SK-N-SH treated with all-trans-retinoic acid at 6 μM for 48 hours (cell line): ENCODE measurements at regions not wholly inside any gene's neighbourhood (a gene's known extent, or its start where the extent isn't known, plus 50 kb on each side); places are given as distances from the start of the nearest gene placed in this dataset.

Experiments used
- ATAC-seq: fragments of 200-7000 bp; cut with Tn5 transposase; 3 replicates; pipeline ENCODE4 v1.9.1; 2020; ENCODE audit warnings: mild to moderate bottlenecking, moderate library complexity
- ARNTL ChIP-seq: fragments of 450-650 bp; formaldehyde crosslinking; IDR thresholded peaks from 2 replicates; pipeline ENCODE4 v1.5.0; 2020; ENCODE audit warnings: low read depth, mild to moderate bottlenecking, moderate library complexity, borderline replicate concordance
- BACH2 ChIP-seq: fragments of 250-450 bp; sonication (Bioruptor Pico); IDR thresholded peaks from 2 replicates; pipeline ENCODE4 v1.9.0; 2021; ENCODE audit warnings: mild to moderate bottlenecking, borderline replicate concordance
- CSDC2 ChIP-seq: fragments of 250-450 bp; sonication (Bioruptor Pico); IDR thresholded peaks from 2 replicates; pipeline ENCODE4 v1.5.0; 2020; ENCODE audit warnings: mild to moderate bottlenecking, moderate library complexity
- ESRRG ChIP-seq: fragments of 250-450 bp; sonication (Bioruptor Pico); IDR thresholded peaks from 2 replicates; pipeline ENCODE4 v1.6.1; 2021; ENCODE audit warnings: mild to moderate bottlenecking
- GLIS3 ChIP-seq: fragments of 250-450 bp; sonication (Bioruptor Pico); IDR thresholded peaks from 2 replicates; pipeline ENCODE4 v1.5.0; 2020; ENCODE audit warnings: mild to moderate bottlenecking, moderate library complexity
- ISL1 ChIP-seq: fragments of 250-450 bp; sonication (Bioruptor Pico); IDR thresholded peaks from 2 replicates; pipeline ENCODE4 v2.1.2; 2022; ENCODE audit warnings: mild to moderate bottlenecking, moderate library complexity
- OSR1 ChIP-seq: fragments of 250-450 bp; sonication (Bioruptor Pico); IDR thresholded peaks from 2 replicates; pipeline ENCODE4 v1.8.0; 2022; ENCODE audit warnings: moderate library complexity, mild to moderate bottlenecking, inconsistent platforms
- PPARA ChIP-seq: fragments of 250-450 bp; sonication (Bioruptor Pico); IDR thresholded peaks from 2 replicates; pipeline ENCODE4 v1.5.0; 2020; ENCODE audit warnings: mild to moderate bottlenecking, borderline replicate concordance
- RARB ChIP-seq: fragments of 250-450 bp; sonication (Bioruptor Pico); IDR thresholded peaks from 2 replicates; pipeline ENCODE4 v1.8.0; 2021; ENCODE audit warnings: mild to moderate bottlenecking, moderate library complexity
- SNAI2 ChIP-seq: fragments of 250-450 bp; sonication (Bioruptor Pico); IDR thresholded peaks from 2 replicates; pipeline ENCODE4 v1.5.0; 2020; ENCODE audit warnings: mild to moderate bottlenecking, moderate library complexity
- TOX ChIP-seq: fragments of 250-450 bp; sonication (Bioruptor Pico); IDR thresholded peaks from 2 replicates; pipeline ENCODE4 v1.8.0; 2021; ENCODE audit warnings: mild to moderate bottlenecking, moderate library complexity, borderline replicate concordance
- ZFP3 ChIP-seq: fragments of 250-450 bp; sonication (Bioruptor Pico); IDR thresholded peaks from 2 replicates; pipeline ENCODE4 v1.5.0; 2020; ENCODE audit warnings: mild to moderate bottlenecking, moderate library complexity
- ZFP30 ChIP-seq: fragments of 450-650 bp; formaldehyde crosslinking; IDR thresholded peaks from 2 replicates; pipeline ENCODE4 v1.5.0; 2022; ENCODE audit warnings: mild to moderate bottlenecking, moderate library complexity
- ZNF565 ChIP-seq: fragments of 450-650 bp; formaldehyde crosslinking; conservative IDR thresholded peaks from 2 replicates; pipeline ENCODE4 v1.5.0; 2020; ENCODE audit warnings: low read depth, mild to moderate bottlenecking, moderate library complexity
- ZNF70 ChIP-seq: fragments of 450-650 bp; formaldehyde crosslinking; IDR thresholded peaks from 2 replicates; pipeline ENCODE4 v1.5.0; 2020; ENCODE audit warnings: mild to moderate bottlenecking, moderate library complexity
- TF ChIP-seq, protein P1 (sequence below): fragments of 250-450 bp; sonication (Bioruptor Pico); IDR thresholded peaks from 2 replicates; pipeline ENCODE4 v1.5.0; 2020; ENCODE audit warnings: mild to moderate bottlenecking, moderate library complexity
- TF ChIP-seq, protein P2 (sequence below): fragments of 250-450 bp; sonication (Bioruptor Pico); IDR thresholded peaks from 2 replicates; pipeline ENCODE4 v1.5.1; 2020; ENCODE audit warnings: low read depth, mild to moderate bottlenecking, moderate library complexity
- TF ChIP-seq, protein P3 (sequence below): fragments of 250-450 bp; sonication (Bioruptor Pico); IDR thresholded peaks from 2 replicates; pipeline ENCODE4 v1.8.0; 2021; ENCODE audit warnings: low read depth, mild to moderate bottlenecking, moderate library complexity, borderline replicate concordance
- TF ChIP-seq, protein P4 (sequence below): fragments of 250-450 bp; sonication (Bioruptor Pico); IDR thresholded peaks from 2 replicates; pipeline ENCODE4 v1.5.1; 2021; ENCODE audit warnings: mild to moderate bottlenecking, moderate library complexity

DNA sequence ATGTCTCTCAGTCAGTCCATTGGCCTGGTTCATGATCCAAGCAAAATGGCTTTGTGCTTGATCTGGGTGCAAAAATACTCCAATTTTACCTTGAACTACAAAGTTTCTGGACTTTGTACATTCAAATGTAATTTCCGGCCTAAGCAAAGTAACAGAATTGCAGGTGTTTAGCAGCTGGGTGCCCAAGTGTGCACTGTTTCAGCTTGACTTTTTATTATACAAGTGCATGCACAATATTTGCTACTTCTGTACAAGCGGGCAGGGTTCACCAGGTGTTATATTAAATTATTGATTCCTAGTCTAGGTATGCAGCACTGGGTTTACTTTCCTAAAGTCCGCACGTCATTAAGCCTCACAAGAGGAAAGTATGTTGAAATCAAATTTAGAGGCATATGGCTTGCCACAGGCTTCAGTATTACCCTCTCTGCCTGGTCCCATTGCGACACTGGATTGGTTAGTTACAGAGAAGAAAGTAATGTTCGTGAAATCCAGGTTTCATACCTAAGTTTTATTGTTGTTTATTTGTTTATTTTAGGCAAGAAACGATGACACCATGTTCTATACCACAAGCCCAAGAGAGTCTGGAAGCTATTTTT is 376.9 kb upstream of the CTSO start (continued):
- TF ChIP-seq, protein P1, sequence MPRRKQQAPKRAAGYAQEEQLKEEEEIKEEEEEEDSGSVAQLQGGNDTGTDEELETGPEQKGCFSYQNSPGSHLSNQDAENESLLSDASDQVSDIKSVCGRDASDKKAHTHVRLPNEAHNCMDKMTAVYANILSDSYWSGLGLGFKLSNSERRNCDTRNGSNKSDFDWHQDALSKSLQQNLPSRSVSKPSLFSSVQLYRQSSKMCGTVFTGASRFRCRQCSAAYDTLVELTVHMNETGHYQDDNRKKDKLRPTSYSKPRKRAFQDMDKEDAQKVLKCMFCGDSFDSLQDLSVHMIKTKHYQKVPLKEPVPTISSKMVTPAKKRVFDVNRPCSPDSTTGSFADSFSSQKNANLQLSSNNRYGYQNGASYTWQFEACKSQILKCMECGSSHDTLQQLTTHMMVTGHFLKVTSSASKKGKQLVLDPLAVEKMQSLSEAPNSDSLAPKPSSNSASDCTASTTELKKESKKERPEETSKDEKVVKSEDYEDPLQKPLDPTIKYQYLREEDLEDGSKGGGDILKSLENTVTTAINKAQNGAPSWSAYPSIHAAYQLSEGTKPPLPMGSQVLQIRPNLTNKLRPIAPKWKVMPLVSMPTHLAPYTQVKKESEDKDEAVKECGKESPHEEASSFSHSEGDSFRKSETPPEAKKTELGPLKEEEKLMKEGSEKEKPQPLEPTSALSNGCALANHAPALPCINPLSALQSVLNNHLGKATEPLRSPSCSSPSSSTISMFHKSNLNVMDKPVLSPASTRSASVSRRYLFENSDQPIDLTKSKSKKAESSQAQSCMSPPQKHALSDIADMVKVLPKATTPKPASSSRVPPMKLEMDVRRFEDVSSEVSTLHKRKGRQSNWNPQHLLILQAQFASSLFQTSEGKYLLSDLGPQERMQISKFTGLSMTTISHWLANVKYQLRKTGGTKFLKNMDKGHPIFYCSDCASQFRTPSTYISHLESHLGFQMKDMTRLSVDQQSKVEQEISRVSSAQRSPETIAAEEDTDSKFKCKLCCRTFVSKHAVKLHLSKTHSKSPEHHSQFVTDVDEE (CRISPR knock-in tag), result no peak
- TF ChIP-seq ZNF70 (no peak), CSDC2 (CRISPR knock-in tag) (no peak), GLIS3 (CRISPR knock-in tag) (no peak)

DNA sequence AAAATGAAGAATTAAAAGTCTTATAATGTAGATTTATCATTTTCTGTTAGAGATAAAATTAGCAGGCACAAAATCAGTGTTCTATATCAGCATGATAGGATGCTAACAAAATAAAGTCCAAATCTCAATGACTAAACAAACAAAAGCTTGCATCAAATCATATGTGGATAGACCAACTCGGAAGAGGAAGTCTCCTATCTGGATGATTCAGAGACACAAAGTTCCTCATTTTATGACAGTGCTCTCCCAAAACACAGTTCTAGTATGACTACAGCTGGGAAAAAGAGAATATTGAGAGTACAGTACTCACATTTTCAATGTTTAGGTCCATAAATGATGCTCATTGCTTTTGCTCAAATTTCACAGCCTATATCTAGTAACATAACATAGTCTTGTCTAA is 376.1 kb upstream of the CTSO start:
- TF ChIP-seq, protein P2, sequence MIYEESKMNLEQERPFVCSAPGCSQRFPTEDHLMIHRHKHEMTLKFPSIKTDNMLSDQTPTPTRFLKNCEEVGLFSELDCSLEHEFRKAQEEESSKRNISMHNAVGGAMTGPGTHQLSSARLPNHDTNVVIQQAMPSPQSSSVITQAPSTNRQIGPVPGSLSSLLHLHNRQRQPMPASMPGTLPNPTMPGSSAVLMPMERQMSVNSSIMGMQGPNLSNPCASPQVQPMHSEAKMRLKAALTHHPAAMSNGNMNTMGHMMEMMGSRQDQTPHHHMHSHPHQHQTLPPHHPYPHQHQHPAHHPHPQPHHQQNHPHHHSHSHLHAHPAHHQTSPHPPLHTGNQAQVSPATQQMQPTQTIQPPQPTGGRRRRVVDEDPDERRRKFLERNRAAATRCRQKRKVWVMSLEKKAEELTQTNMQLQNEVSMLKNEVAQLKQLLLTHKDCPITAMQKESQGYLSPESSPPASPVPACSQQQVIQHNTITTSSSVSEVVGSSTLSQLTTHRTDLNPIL, result no peak
- TF ChIP-seq BACH2 (CRISPR knock-in tag) (no peak), ISL1 (CRISPR knock-in tag) (no peak), ZFP3 (CRISPR knock-in tag) (no peak), ESRRG (no peak), ZNF565 (CRISPR knock-in tag) (no peak), ZFP30 (CRISPR knock-in tag) (no peak), RARB (CRISPR knock-in tag) (no peak), PPARA (CRISPR knock-in tag) (no peak), OSR1 (CRISPR knock-in tag) (no peak), ZNF70 (no peak), TOX (CRISPR knock-in tag) (no peak), ARNTL (CRISPR knock-in tag) (no peak), GLIS3 (CRISPR knock-in tag) (no peak)
- TF ChIP-seq, protein P3, sequence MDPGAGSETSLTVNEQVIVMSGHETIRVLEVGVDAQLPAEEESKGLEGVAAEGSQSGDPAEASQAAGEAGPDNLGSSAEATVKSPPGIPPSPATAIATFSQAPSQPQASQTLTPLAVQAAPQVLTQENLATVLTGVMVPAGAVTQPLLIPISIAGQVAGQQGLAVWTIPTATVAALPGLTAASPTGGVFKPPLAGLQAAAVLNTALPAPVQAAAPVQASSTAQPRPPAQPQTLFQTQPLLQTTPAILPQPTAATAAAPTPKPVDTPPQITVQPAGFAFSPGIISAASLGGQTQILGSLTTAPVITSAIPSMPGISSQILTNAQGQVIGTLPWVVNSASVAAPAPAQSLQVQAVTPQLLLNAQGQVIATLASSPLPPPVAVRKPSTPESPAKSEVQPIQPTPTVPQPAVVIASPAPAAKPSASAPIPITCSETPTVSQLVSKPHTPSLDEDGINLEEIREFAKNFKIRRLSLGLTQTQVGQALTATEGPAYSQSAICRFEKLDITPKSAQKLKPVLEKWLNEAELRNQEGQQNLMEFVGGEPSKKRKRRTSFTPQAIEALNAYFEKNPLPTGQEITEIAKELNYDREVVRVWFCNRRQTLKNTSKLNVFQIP (CRISPR knock-in tag), result no peak
- TF ChIP-seq, all 23 proteins: peak for 0
- no peak for ATAC-seq

DNA sequence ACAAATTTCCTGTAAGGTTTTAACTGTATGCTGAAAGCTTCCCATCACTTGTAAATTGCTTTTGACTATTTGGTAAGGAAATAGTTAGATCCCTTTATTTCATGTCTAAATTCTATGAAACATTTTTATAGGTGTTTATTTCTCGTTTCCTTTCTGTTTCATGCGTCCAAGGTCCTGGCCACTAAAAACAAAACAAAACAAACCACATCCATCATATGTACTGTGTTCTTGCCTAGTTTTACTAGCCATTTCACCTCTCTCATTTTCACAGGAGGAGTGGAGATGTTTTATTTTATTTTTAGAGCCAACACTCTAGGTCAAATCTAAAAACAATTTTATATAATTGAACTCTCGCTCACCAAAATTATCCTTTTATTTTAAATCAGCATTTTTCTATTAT is 375.2 kb upstream of the CTSO start:
- ATAC-seq, result no peak
- TF ChIP-seq ISL1 (CRISPR knock-in tag) (no peak), SNAI2 (no peak), ARNTL (CRISPR knock-in tag) (no peak), ZNF565 (CRISPR knock-in tag) (no peak), PPARA (CRISPR knock-in tag) (no peak), ZFP3 (CRISPR knock-in tag) (no peak), ZNF70 (no peak), GLIS3 (CRISPR knock-in tag) (no peak), ZFP30 (CRISPR knock-in tag) (no peak), ESRRG (no peak), OSR1 (CRISPR knock-in tag) (no peak), CSDC2 (CRISPR knock-in tag) (no peak), BACH2 (CRISPR knock-in tag) (no peak), TOX (CRISPR knock-in tag) (no peak)
- TF ChIP-seq, protein P4, sequence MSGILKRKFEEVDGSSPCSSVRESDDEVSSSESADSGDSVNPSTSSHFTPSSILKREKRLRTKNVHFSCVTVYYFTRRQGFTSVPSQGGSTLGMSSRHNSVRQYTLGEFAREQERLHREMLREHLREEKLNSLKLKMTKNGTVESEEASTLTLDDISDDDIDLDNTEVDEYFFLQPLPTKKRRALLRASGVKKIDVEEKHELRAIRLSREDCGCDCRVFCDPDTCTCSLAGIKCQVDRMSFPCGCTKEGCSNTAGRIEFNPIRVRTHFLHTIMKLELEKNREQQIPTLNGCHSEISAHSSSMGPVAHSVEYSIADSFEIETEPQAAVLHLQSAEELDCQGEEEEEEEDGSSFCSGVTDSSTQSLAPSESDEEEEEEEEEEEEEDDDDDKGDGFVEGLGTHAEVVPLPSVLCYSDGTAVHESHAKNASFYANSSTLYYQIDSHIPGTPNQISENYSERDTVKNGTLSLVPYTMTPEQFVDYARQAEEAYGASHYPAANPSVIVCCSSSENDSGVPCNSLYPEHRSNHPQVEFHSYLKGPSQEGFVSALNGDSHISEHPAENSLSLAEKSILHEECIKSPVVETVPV (CRISPR knock-in tag), result no peak
- TF ChIP-seq, protein P1 (CRISPR knock-in tag), result no peak
- TF ChIP-seq, protein P3 (CRISPR knock-in tag), result no peak
